NCI-H446 (cell line): ENCODE measurements at regions not wholly inside any gene's neighbourhood (a gene's known extent, or its start where the extent isn't known, plus 50 kb on each side); places are given as distances from the start of the nearest gene placed in this dataset.
"Not testable (repeated sequence)": the region's sequence is repeated elsewhere in the genome, so short reads cannot be mapped to it uniquely, and the experiment has no call there.

Source experiments
- DNase-seq, 2 experiments: peaks; one replicate each; lab custom pipeline; 2025; lab: John Stamatoyannopoulos, UW

- DNase-seq = no peak
Observed at GRCh38 chr10:78594559-78595268, 474.1 kb upstream of the ZMIZ1 start.

- DNase-seq = no peak
Observed at GRCh38 chr10:78595269-78595619, 473.5 kb upstream of the ZMIZ1 start.

- no peak for DNase-seq
Observed at GRCh38 chr10:78596556-78596955, 472.2 kb upstream of the ZMIZ1 start.

GRCh38 chr10:78597796-78598555, 470.8 kb upstream of the ZMIZ1 start:
- DNase-seq = no peak

- no peak for DNase-seq
Observed at GRCh38 chr10:78599122-78599853, 469.5 kb upstream of the ZMIZ1 start.

- DNase-seq = no peak
Observed at GRCh38 chr10:78600121-78600665, 468.6 kb upstream of the ZMIZ1 start.

- no peak for DNase-seq
Observed at GRCh38 chr10:78600740-78601139, 468.0 kb upstream of the ZMIZ1 start.

GRCh38 chr10:78602201-78602932, 466.4 kb upstream of the ZMIZ1 start:
- DNase-seq = no peak

- no peak for DNase-seq
Observed at GRCh38 chr10:78604286-78604685, 464.5 kb upstream of the ZMIZ1 start.

GRCh38 chr10:78604721-78605120, 464.0 kb upstream of the ZMIZ1 start:
- DNase-seq = no peak

GRCh38 chr10:78605800-78606350, 462.9 kb upstream of the ZMIZ1 start:
- DNase-seq = no peak

GRCh38 chr10:78606766-78607165, 462.0 kb upstream of the ZMIZ1 start:
- DNase-seq = not testable (repeated sequence)

GRCh38 chr10:78609976-78610375, 458.8 kb upstream of the ZMIZ1 start:
- DNase-seq = no peak

- no peak for DNase-seq
Observed at GRCh38 chr10:78613132-78613531, 455.6 kb upstream of the ZMIZ1 start.

GRCh38 chr10:78614267-78614666, 454.5 kb upstream of the ZMIZ1 start:
- no peak for DNase-seq

GRCh38 chr10:78614744-78615143, 454.0 kb upstream of the ZMIZ1 start:
- no peak for DNase-seq

GRCh38 chr10:78616125-78616695, 452.6 kb upstream of the ZMIZ1 start:
- DNase-seq = no peak

- DNase-seq = no peak
Observed at GRCh38 chr10:78617115-78617514, 451.7 kb upstream of the ZMIZ1 start.

- no peak for DNase-seq
Observed at GRCh38 chr10:78617631-78618030, 451.1 kb upstream of the ZMIZ1 start.

- no peak for DNase-seq
Observed at GRCh38 chr10:78618050-78618449, 450.7 kb upstream of the ZMIZ1 start.

- no peak for DNase-seq
Observed at GRCh38 chr10:78619115-78619851, 449.5 kb upstream of the ZMIZ1 start.
